ENCODE measurements at regions not wholly inside any gene's neighbourhood (a gene's known extent, or its start where the extent isn't known, plus 50 kb on each side); places are given as distances from the start of the nearest gene placed in this dataset.
"Not testable (repeated sequence)": the region's sequence is repeated elsewhere in the genome, so short reads cannot be mapped to it uniquely, and the experiment has no call there.

- no peaks in the 10 kb centered on the region for H3K4me1 ChIP-seq (ENCODE audit: low read depth, poor library complexity, severe bottlenecking)
- H3K79me2 ChIP-seq (ENCODE audit: insufficient read depth, low read depth): no peaks in the 10 kb centered on the region
- no peak overlapping the region for H3K4me3 ChIP-seq (IDR thresholded peaks at IDR 0.05; ENCODE audit: insufficient read depth, low read depth, low read length)
- H3K9ac ChIP-seq: no peak overlapping the region
- H3K27ac ChIP-seq: no peak overlapping the region
- H3K4me2 ChIP-seq: no peak overlapping the region
- no peaks in the 10 kb centered on the region for H3K36me3 ChIP-seq (ENCODE audit: insufficient read depth)
- no peak overlapping the region for H2AFZ ChIP-seq (ENCODE audit: low read depth)
- no peaks in the 10 kb centered on the region for H4K20me1 ChIP-seq (ENCODE audit: insufficient read depth)
- TF ChIP-seq CTCF (conservative IDR thresholded peaks at IDR 0.05; ENCODE audit: low read depth, low read length): no peak
- H3K27me3 ChIP-seq (ENCODE audit: insufficient read depth, low read depth): no peaks in the 10 kb centered on the region
Measured at GRCh38 chr7:68218461-68218860, 1221.8 kb downstream of the TYW1 start.

- H3K9ac ChIP-seq: no peak overlapping the region
- no peak for TF ChIP-seq CTCF (conservative IDR thresholded peaks at IDR 0.05; ENCODE audit: low read depth, low read length)
- no peak overlapping the region for H2AFZ ChIP-seq (ENCODE audit: low read depth)
- H3K79me2 ChIP-seq (ENCODE audit: insufficient read depth, low read depth): no peaks in the 10 kb centered on the region
- H3K4me3 ChIP-seq (IDR thresholded peaks at IDR 0.05; ENCODE audit: insufficient read depth, low read depth, low read length): no peak overlapping the region
- H3K36me3 ChIP-seq (ENCODE audit: insufficient read depth): no peaks in the 10 kb centered on the region
- H4K20me1 ChIP-seq (ENCODE audit: insufficient read depth): no peaks in the 10 kb centered on the region
- no peak overlapping the region for H3K4me2 ChIP-seq
- no peaks in the 10 kb centered on the region for H3K27me3 ChIP-seq (ENCODE audit: insufficient read depth, low read depth)
- H3K4me1 ChIP-seq (ENCODE audit: low read depth, poor library complexity, severe bottlenecking): no peaks in the 10 kb centered on the region
- no peak overlapping the region for H3K27ac ChIP-seq
Measured at GRCh38 chr7:68222311-68222710, 1225.7 kb downstream of the TYW1 start.

GRCh38 chr7:68224041-68224741 lies 1227.6 kb downstream of the TYW1 start:
- Histone ChIP-seq H3K9ac (no peak overlapping the region), H3K36me3 (ENCODE audit: insufficient read depth) (no peaks in the 10 kb centered on the region), H4K20me1 (ENCODE audit: insufficient read depth) (no peaks in the 10 kb centered on the region), H3K4me2 (no peak overlapping the region), H3K27me3 (ENCODE audit: insufficient read depth, low read depth) (no peaks in the 10 kb centered on the region), H3K79me2 (ENCODE audit: insufficient read depth, low read depth) (no peaks in the 10 kb centered on the region), H3K4me3 (IDR thresholded peaks at IDR 0.05; ENCODE audit: insufficient read depth, low read depth, low read length) (no peak overlapping the region), H2AFZ (ENCODE audit: low read depth) (no peak overlapping the region), H3K4me1 (ENCODE audit: low read depth, poor library complexity, severe bottlenecking) (no peaks in the 10 kb centered on the region), H3K27ac (no peak overlapping the region)
- no peak for TF ChIP-seq CTCF (conservative IDR thresholded peaks at IDR 0.05; ENCODE audit: low read depth, low read length)

GRCh38 chr7:68231011-68231410 lies 1234.4 kb downstream of the TYW1 start:
- not testable (repeated sequence) for H4K20me1 ChIP-seq (ENCODE audit: insufficient read depth); H3K4me3 ChIP-seq (IDR thresholded peaks at IDR 0.05; ENCODE audit: insufficient read depth, low read depth, low read length); H3K9ac ChIP-seq; H2AFZ ChIP-seq (ENCODE audit: low read depth); H3K36me3 ChIP-seq (ENCODE audit: insufficient read depth); H3K79me2 ChIP-seq (ENCODE audit: insufficient read depth, low read depth); H3K27ac ChIP-seq; H3K4me2 ChIP-seq; H3K4me1 ChIP-seq (ENCODE audit: low read depth, poor library complexity, severe bottlenecking); H3K27me3 ChIP-seq (ENCODE audit: insufficient read depth, low read depth)

- H3K79me2 ChIP-seq (ENCODE audit: insufficient read depth, low read depth): no peaks in the 10 kb centered on the region
- no peak overlapping the region for H2AFZ ChIP-seq (ENCODE audit: low read depth)
- H3K36me3 ChIP-seq (ENCODE audit: insufficient read depth): no peaks in the 10 kb centered on the region
- no peak for TF ChIP-seq CTCF (conservative IDR thresholded peaks at IDR 0.05; ENCODE audit: low read depth, low read length)
- no peak overlapping the region for H3K4me3 ChIP-seq (IDR thresholded peaks at IDR 0.05; ENCODE audit: insufficient read depth, low read depth, low read length)
- H3K27ac ChIP-seq: no peak overlapping the region
- H4K20me1 ChIP-seq (ENCODE audit: insufficient read depth): no peaks in the 10 kb centered on the region
- no peaks in the 10 kb centered on the region for H3K4me1 ChIP-seq (ENCODE audit: low read depth, poor library complexity, severe bottlenecking)
- H3K4me2 ChIP-seq: no peak overlapping the region
- no peaks in the 10 kb centered on the region for H3K27me3 ChIP-seq (ENCODE audit: insufficient read depth, low read depth)
- no peak overlapping the region for H3K9ac ChIP-seq
Measured at GRCh38 chr7:68235937-68236336, 1239.3 kb downstream of the TYW1 start.
